IMR-90 (cell line): ENCODE measurements at regions not wholly inside any gene's neighbourhood (a gene's known extent, or its start where the extent isn't known, plus 50 kb on each side); places are given as distances from the start of the nearest gene placed in this dataset.

ENCODE experiments used
- ATAC-seq: fragments of 200-7000 bp; cut with Tn5 transposase; 2 replicates; pipeline ENCODE4 v1.9.1; 2020; ENCODE audit warnings: low read depth, mild to moderate bottlenecking, moderate library complexity
- BruUV-seq: library from RNA; stranded (reverse); fragments of 400-500 nt; replicated peaks from 2 replicates; lab custom pipeline; 2021; lab: Mats Ljungman, UMichigan
- CTCF ChIA-PET: fragments of 300-600 bp; formaldehyde crosslinking; extraction: SDS; loops from one replicate; lab custom pipeline; 2021; ENCODE audit warnings: antibody characterized with exemption; lab: Yijun Ruan, JAX
- POLR2A ChIA-PET: fragments of 300-600 bp; sonication (Branson Sonifier 250); formaldehyde crosslinking; loops from one replicate; lab custom pipeline; 2022; ENCODE audit warnings: antibody characterized with exemption; ENCODE audit not compliant: unreplicated experiment; lab: Charles Lee
- DNase-seq: peaks from one replicate; pipeline ENCODE4 v3.0.0; 2013
- H2AFZ ChIP-seq: replicated peaks from 2 replicates; pipeline ENCODE3; 2013; ENCODE audit warnings: low read length, mild to moderate bottlenecking; ENCODE audit not compliant: poor library complexity
- H2AK5ac ChIP-seq: 2 replicates; pipeline ENCODE4 v1.6.1; 2013; ENCODE audit warnings: low read depth, low read length, inconsistent platforms
- H2AK9ac ChIP-seq: replicated peaks from 2 replicates; pipeline ENCODE3; 2013; ENCODE audit warnings: mild to moderate bottlenecking, low read depth, low read length, moderate library complexity; ENCODE audit not compliant: poor library complexity
- H2BK120ac ChIP-seq: 2 replicates; pipeline ENCODE4 v1.6.1; 2013; ENCODE audit warnings: low read depth, low read length, inconsistent platforms
- H2BK15ac ChIP-seq: 3 replicates; pipeline ENCODE4 v1.6.1; 2013; ENCODE audit warnings: low read depth, low read length, inconsistent platforms
- H2BK20ac ChIP-seq: 2 replicates; pipeline ENCODE4 v1.6.1; 2013; ENCODE audit warnings: low read depth, mild to moderate bottlenecking, inconsistent platforms, low read length, moderate library complexity
- H2BK5ac ChIP-seq: 2 replicates; pipeline ENCODE4 v1.6.1; 2013; ENCODE audit warnings: mild to moderate bottlenecking, low read depth, low read length, inconsistent platforms; ENCODE audit not compliant: poor library complexity, severe bottlenecking
- H3K14ac ChIP-seq: replicated peaks from 2 replicates; pipeline ENCODE4 v1.6.1; 2013; ENCODE audit warnings: low read depth, low read length, inconsistent platforms
- H3K18ac ChIP-seq: 2 replicates; pipeline ENCODE4 v1.6.1; 2013; ENCODE audit warnings: low read depth, low read length, control low read depth
- H3K23ac ChIP-seq: 2 replicates; pipeline ENCODE4 v1.6.1; 2013; ENCODE audit warnings: low read depth, low read length, inconsistent platforms
- H3K27ac ChIP-seq: 2 replicates; pipeline ENCODE4 v1.5.1; 2013; ENCODE audit warnings: mild to moderate bottlenecking, control low read depth, low read length; ENCODE audit not compliant: insufficient read depth
- H3K27me3 ChIP-seq: 2 replicates; pipeline ENCODE4 v1.6.1; 2013; ENCODE audit warnings: low read length; ENCODE audit not compliant: control insufficient read depth, insufficient read depth
- H3K36me3 ChIP-seq: 2 replicates; pipeline ENCODE4 v1.6.1; 2013; ENCODE audit warnings: low read length, mixed read lengths; ENCODE audit not compliant: control insufficient read depth, insufficient read depth
- H3K4ac ChIP-seq: 2 replicates; pipeline ENCODE4 v1.6.1; 2013; ENCODE audit warnings: low read depth, low read length, inconsistent platforms
- H3K4me1 ChIP-seq: 2 replicates; pipeline ENCODE4 v1.6.1; 2013; ENCODE audit warnings: low read length, mixed read lengths; ENCODE audit not compliant: control insufficient read depth, insufficient read depth
- H3K4me2 ChIP-seq: 2 replicates; pipeline ENCODE4 v1.6.1; 2013; ENCODE audit warnings: low read depth, mild to moderate bottlenecking, control low read depth, low read length, moderate library complexity
- H3K4me3 ChIP-seq: 2 replicates; pipeline ENCODE4 v1.5.1; 2013; ENCODE audit warnings: low read depth, mild to moderate bottlenecking, control low read depth, low read length, moderate library complexity; ENCODE audit not compliant: insufficient read depth
- H3K56ac ChIP-seq: 2 replicates; pipeline ENCODE4 v1.6.1; 2013; ENCODE audit warnings: low read length, inconsistent platforms; ENCODE audit not compliant: insufficient read depth; ENCODE audit errors: extremely low read depth
- H3K79me1 ChIP-seq, 2 experiments: 2 replicates each; pipeline ENCODE4 v1.6.1; 2013; ENCODE audit warnings: low read length in 2 of 2, inconsistent platforms in 1 of 2, low read depth in 1 of 2
- H3K9ac ChIP-seq: 2 replicates; pipeline ENCODE4 v1.6.1; 2013; ENCODE audit warnings: low read depth, low read length, control low read depth
- H3K9me1 ChIP-seq: 2 replicates; pipeline ENCODE4 v1.6.1; 2013; ENCODE audit warnings: low read length, inconsistent platforms; ENCODE audit not compliant: insufficient read depth
- H3K9me3 ChIP-seq: 2 replicates; pipeline ENCODE4 v1.6.1; 2013; ENCODE audit warnings: low read length; ENCODE audit not compliant: control insufficient read depth, insufficient read depth
- H4K20me1 ChIP-seq: 2 replicates; pipeline ENCODE4 v1.6.1; 2013; ENCODE audit warnings: low read length, inconsistent platforms; ENCODE audit not compliant: insufficient read depth
- H4K5ac ChIP-seq: 2 replicates; pipeline ENCODE4 v1.6.1; 2013; ENCODE audit warnings: mild to moderate bottlenecking, low read depth, low read length, control low read depth
- H4K8ac ChIP-seq, 2 experiments: 2 replicates each; pipeline ENCODE4 v1.6.1; 2013; ENCODE audit warnings: low read depth in 2 of 2, low read length in 2 of 2, control low read depth in 1 of 2, inconsistent platforms in 1 of 2
- H4K91ac ChIP-seq: 2 replicates; pipeline ENCODE4 v1.6.1; 2013; ENCODE audit warnings: low read depth, low read length, inconsistent platforms; ENCODE audit not compliant: insufficient read depth
- FOS ChIP-seq: fragments of 150-350 bp; IDR thresholded peaks from 2 replicates; pipeline ENCODE4 v1.6.1; 2016; ENCODE audit warnings: low read depth, low read length
- SMC3 ChIP-seq: fragments of 150-350 bp; IDR thresholded peaks from 2 replicates; pipeline ENCODE4 v1.6.1; 2016; ENCODE audit warnings: low read depth, mild to moderate bottlenecking, antibody characterized with exemption, low read length, moderate library complexity
- WGBS, 2 experiments: methylation state at CpG; one replicate each; pipeline versions ENCODE4 v1.1.5 to v1.1.7; 2013; ENCODE audit warnings: missing lambda C conversion rate in 2 of 2; ENCODE audit not compliant: insufficient read length in 1 of 2; ENCODE audit errors: extremely low coverage in 2 of 2; 5-methylcytosine and 5-hydroxymethylcytosine counted together
- dilution Hi-C: fragments of 300-500 bp; cut with HindIII; formaldehyde crosslinking; loops from one replicate; pipeline ENCODE4 v1.14.3; 2018; ENCODE audit warnings: low sequenced_read_pairs; ENCODE audit not compliant: unreplicated experiment
- in situ Hi-C: fragments of 300-500 bp; cut with MboI; formaldehyde crosslinking; loops from 3 replicates; pipeline ENCODE4 v1.14.3; 2019; ENCODE audit warnings: low sequenced_read_pairs, inconsistent platforms, mixed read lengths
- intact Hi-C: fragments of 100-400 bp; cut with micrococcal nuclease; formaldehyde crosslinking; loops from 2 replicates; pipeline ENCODE4 v1.10.0; 2022

DNA sequence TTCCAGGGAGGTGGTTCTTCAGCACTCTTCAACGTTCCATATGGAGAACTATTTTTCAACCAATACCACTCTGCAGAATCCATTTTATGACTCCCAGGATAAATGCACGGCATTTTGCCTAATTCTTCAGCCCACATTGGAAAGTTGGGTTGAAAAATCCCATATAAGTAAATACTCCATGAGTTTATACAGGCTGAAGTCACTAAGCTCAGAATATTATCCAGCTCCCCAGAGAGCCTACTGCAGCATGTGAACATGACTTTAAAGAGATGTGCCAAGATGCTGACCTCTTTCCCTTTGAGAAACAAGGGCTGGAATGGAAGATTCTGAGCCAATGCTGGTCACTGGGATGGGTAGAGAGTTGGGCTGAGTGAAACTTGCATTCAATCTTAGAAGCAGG is 111.9 kb upstream of the SLIT3 start:
- DNase-seq: no peak
- no peaks in the 10 kb centered on the region for H3K4me1 ChIP-seq
- CTCF ChIA-PET: no interaction called here

More for the DNA sequence above, 111.9 kb upstream of the SLIT3 start:
- dilution Hi-C loops: no loop called here
- H3K9me1 ChIP-seq: no peaks in the 10 kb centered on the region
- ATAC-seq: no peak
- POLR2A ChIA-PET: no interaction called here
- no peaks in the 10 kb centered on the region for H4K20me1 ChIP-seq
- no CpG with 5 or more reads among the region's 2 CpGs for whole genome bisulfite sequencing, 2 experiments
- in situ Hi-C loops: no loop called here
- H2AFZ ChIP-seq: no peak overlapping the region
- no peak overlapping the region for H3K14ac ChIP-seq
- no peak overlapping the region for H3K9ac ChIP-seq
- no peak overlapping the region for H3K56ac ChIP-seq
- BruUV-seq: no TSS peak
- H3K4ac ChIP-seq: no peak overlapping the region
- no peak overlapping the region for H2BK20ac ChIP-seq
- intact Hi-C loops: no loop called here
- no peaks in the 10 kb centered on the region for H3K36me3 ChIP-seq
- H2BK5ac ChIP-seq: no peak overlapping the region
- no peaks in the 10 kb centered on the region for H3K9me3 ChIP-seq
- no peak overlapping the region for H4K5ac ChIP-seq
- no peak overlapping the region for H3K18ac ChIP-seq
- no peak overlapping the region for H4K91ac ChIP-seq
- no peak overlapping the region for H4K8ac ChIP-seq
- no peak overlapping the region for H3K27ac ChIP-seq
- no peak overlapping the region for H2AK9ac ChIP-seq
- no peaks in the 10 kb centered on the region for H3K27me3 ChIP-seq
- H3K4me3 ChIP-seq: no peak overlapping the region
- no peak overlapping the region for H3K4me2 ChIP-seq
- no peak overlapping the region for H2BK15ac ChIP-seq
- H2AK5ac ChIP-seq: no peak overlapping the region
- TF ChIP-seq SMC3 (no peak), FOS (no peak)
- no peak overlapping the region for H3K23ac ChIP-seq
- H3K79me1 ChIP-seq: no peaks in the 10 kb centered on the region
- H2BK120ac ChIP-seq: no peak overlapping the region
